WTC11 (cell line): ENCODE measurements at regions not wholly inside any gene's neighbourhood (a gene's known extent, or its start where the extent isn't known, plus 50 kb on each side); places are given as distances from the start of the nearest gene placed in this dataset.

Experiments
- ATAC-seq: fragments of 200-7000 bp; cut with Tn5 transposase; 2 replicates; pipeline ENCODE4 v1.10.0; 2021; ENCODE audit warnings: mild to moderate bottlenecking, moderate library complexity
- CTCF ChIA-PET: fragments of 300-600 bp; sonication (Branson Sonifier 250); formaldehyde crosslinking; loops from one replicate; lab custom pipeline; 2021; ENCODE audit warnings: antibody characterized with exemption; lab: Charles Lee
- POLR2A ChIA-PET: fragments of 350-600 bp; sonication (Branson Sonifier 250); formaldehyde crosslinking; loops from one replicate; lab custom pipeline; 2021; ENCODE audit warnings: antibody characterized with exemption; lab: Charles Lee
- DNase-seq: peaks from one replicate; pipeline ENCODE4 v3.0.0; 2021; ENCODE audit warnings: low spot score
- H3K27ac Mint-ChIP-seq: 2 replicates; pipeline ENCODE4 v1.8.0; 2021; ENCODE audit warnings: mixed read lengths
- H3K27me3 Mint-ChIP-seq: 2 replicates; pipeline ENCODE4 v1.8.0; 2021; ENCODE audit warnings: low read depth, mild to moderate bottlenecking, moderate library complexity, mixed read lengths
- H3K36me3 Mint-ChIP-seq: 2 replicates; pipeline ENCODE4 v1.8.0; 2021; ENCODE audit warnings: mixed read lengths
- H3K4me1 Mint-ChIP-seq: 2 replicates; pipeline ENCODE4 v1.8.0; 2022; ENCODE audit warnings: mixed read lengths
- H3K4me3 Mint-ChIP-seq: 2 replicates; pipeline ENCODE4 v1.8.0; 2021; ENCODE audit warnings: mild to moderate bottlenecking, moderate library complexity, mixed read lengths
- H3K9me3 Mint-ChIP-seq: 2 replicates; pipeline ENCODE4 v1.8.0; 2021; ENCODE audit warnings: mixed read lengths
- ATF1 ChIP-seq: sonication (generic); formaldehyde crosslinking; IDR thresholded peaks from 2 replicates; pipeline ENCODE4 v1.8.1; 2023; ENCODE audit warnings: mild to moderate bottlenecking, moderate library complexity, missing genetic modification reagents
- ATF2 ChIP-seq: sonication (generic); formaldehyde crosslinking; IDR thresholded peaks from 2 replicates; pipeline ENCODE4 v1.8.1; 2022; ENCODE audit warnings: low read depth, missing genetic modification reagents, borderline replicate concordance
- CBFB ChIP-seq: sonication (generic); formaldehyde crosslinking; IDR thresholded peaks from 2 replicates; pipeline ENCODE4 v1.8.1; 2022; ENCODE audit warnings: mild to moderate bottlenecking, low read depth, missing genetic modification reagents
- ELF4 ChIP-seq: sonication (generic); formaldehyde crosslinking; IDR thresholded peaks from 2 replicates; pipeline ENCODE4 v1.8.1; 2022; ENCODE audit warnings: low read depth, mild to moderate bottlenecking, moderate library complexity, missing genetic modification reagents
- ESRRA ChIP-seq: sonication (generic); formaldehyde crosslinking; IDR thresholded peaks from 2 replicates; pipeline ENCODE4 v1.8.1; 2022; ENCODE audit warnings: mild to moderate bottlenecking, missing genetic modification reagents, borderline replicate concordance
- FOXK1 ChIP-seq: sonication (generic); formaldehyde crosslinking; IDR thresholded peaks from 2 replicates; pipeline ENCODE4 v1.8.0; 2022; ENCODE audit warnings: mild to moderate bottlenecking, moderate library complexity, missing genetic modification reagents
- FOXP4 ChIP-seq: sonication (generic); formaldehyde crosslinking; IDR thresholded peaks from 2 replicates; pipeline ENCODE4 v1.8.0; 2022; ENCODE audit warnings: mild to moderate bottlenecking, missing genetic modification reagents
- GABPB1 ChIP-seq: sonication (generic); formaldehyde crosslinking; IDR thresholded peaks from 2 replicates; pipeline ENCODE4 v1.8.1; 2023; ENCODE audit warnings: mild to moderate bottlenecking, missing genetic modification reagents
- GRHL2 ChIP-seq: fragments of 250-450 bp; sonication (Bioruptor Pico); IDR thresholded peaks from 2 replicates; pipeline ENCODE4 v1.8.0; 2022; ENCODE audit warnings: mild to moderate bottlenecking, moderate library complexity; ENCODE audit not compliant: insufficient replicate concordance, severe bottlenecking
- JUN ChIP-seq: sonication (generic); formaldehyde crosslinking; IDR thresholded peaks from 2 replicates; pipeline ENCODE4 v1.8.0; 2023; ENCODE audit warnings: mild to moderate bottlenecking, missing genetic modification reagents
- MXD4 ChIP-seq: fragments of 250-450 bp; sonication (Bioruptor Pico); IDR thresholded peaks from 2 replicates; pipeline ENCODE4 v1.8.0; 2021; ENCODE audit warnings: mild to moderate bottlenecking, moderate library complexity, borderline replicate concordance
- NR1H2 ChIP-seq: sonication (generic); formaldehyde crosslinking; IDR thresholded peaks from 2 replicates; pipeline ENCODE4 v1.9.0; 2021; ENCODE audit warnings: mild to moderate bottlenecking, moderate library complexity, missing genetic modification reagents
- TCF7 ChIP-seq: sonication (generic); formaldehyde crosslinking; IDR thresholded peaks from 2 replicates; pipeline ENCODE4 v1.8.0; 2022; ENCODE audit warnings: mild to moderate bottlenecking, low read depth, missing genetic modification reagents, moderate library complexity
- TEAD1 ChIP-seq: sonication (generic); formaldehyde crosslinking; IDR thresholded peaks from 2 replicates; pipeline ENCODE4 v1.8.0; 2022; ENCODE audit warnings: mild to moderate bottlenecking, missing genetic modification reagents
- TP53 ChIP-seq: sonication (generic); formaldehyde crosslinking; IDR thresholded peaks from 2 replicates; pipeline ENCODE4 v1.8.1; 2023; ENCODE audit warnings: mild to moderate bottlenecking, missing genetic modification reagents
- ZBTB43 ChIP-seq: sonication (generic); formaldehyde crosslinking; IDR thresholded peaks from 2 replicates; pipeline ENCODE4 v1.8.1; 2023; ENCODE audit warnings: mild to moderate bottlenecking, missing genetic modification reagents
- ZNF219 ChIP-seq: sonication (generic); formaldehyde crosslinking; IDR thresholded peaks from 2 replicates; pipeline ENCODE4 v1.8.0; 2023; ENCODE audit warnings: missing genetic modification reagents, mild to moderate bottlenecking, borderline replicate concordance
- ZNF532 ChIP-seq: fragments of 250-450 bp; sonication (Bioruptor Pico); IDR thresholded peaks from 2 replicates; pipeline ENCODE4 v1.9.0; 2021; ENCODE audit warnings: mild to moderate bottlenecking, borderline replicate concordance
- ZNF671 ChIP-seq: fragments of 250-450 bp; sonication (Bioruptor Pico); IDR thresholded peaks from 2 replicates; pipeline ENCODE4 v1.8.0; 2021; ENCODE audit warnings: mild to moderate bottlenecking
- TF ChIP-seq, protein P1 (sequence below): sonication (generic); formaldehyde crosslinking; conservative IDR thresholded peaks from 2 replicates; pipeline ENCODE4 v1.8.1; 2022; ENCODE audit warnings: mild to moderate bottlenecking, missing genetic modification reagents

- TF ChIP-seq TCF7 (CRISPR knock-in tag) = no peak
Observed at GRCh38 chr11:109302591-109303334, 119.2 kb upstream of the C11orf87 start (continued).

- Mint-ChIP-seq H3K4me1 (peaks cover 18% of the 10 kb centered on the region), H3K27ac (no peak overlapping the region), H3K27me3 (no peaks in the 10 kb centered on the region), H3K4me3 (no peak overlapping the region), H3K36me3 (no peaks in the 10 kb centered on the region), H3K9me3 (no peaks in the 10 kb centered on the region)
- ATAC-seq = no peak
- ChIA-PET CTCF (no interaction called here), POLR2A (no interaction called here)
- DNase-seq = no peak
- TF ChIP-seq JUN (CRISPR knock-in tag) (no peak), ATF2 (CRISPR knock-in tag) (no peak), MXD4 (no peak), FOXK1 (CRISPR knock-in tag) (no peak)
Observed at GRCh38 chr11:109303342-109303741, 118.6 kb upstream of the C11orf87 start.

DNA sequence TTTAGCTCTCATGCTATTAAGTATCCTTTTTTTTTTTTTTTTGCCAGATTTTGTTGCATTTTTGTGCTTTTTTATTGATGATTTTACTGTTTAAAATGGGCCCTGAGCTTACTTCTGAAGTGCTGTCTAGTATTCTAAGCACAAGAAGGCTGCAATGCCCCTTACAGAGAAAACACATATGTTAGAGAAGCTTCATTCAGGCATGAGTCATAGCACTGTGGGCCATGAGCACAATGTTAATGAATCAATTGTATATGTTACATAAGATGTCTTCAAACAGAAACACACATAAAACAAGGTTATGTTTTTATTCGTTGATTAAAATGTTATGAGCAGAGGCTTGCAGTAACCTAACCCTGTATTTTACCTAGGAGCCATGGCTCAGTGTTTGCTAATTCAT lies 117.8 kb upstream of the C11orf87 start:
- DNase-seq = no peak
- no peaks in the 10 kb centered on the region for H3K36me3 Mint-ChIP-seq
- peaks cover 18% of the 10 kb centered on the region for H3K4me1 Mint-ChIP-seq
- H3K27ac Mint-ChIP-seq = no peak overlapping the region
- no peaks in the 10 kb centered on the region for H3K9me3 Mint-ChIP-seq
- ChIA-PET POLR2A (no interaction called here), CTCF (no interaction called here)
- no peaks in the 10 kb centered on the region for H3K27me3 Mint-ChIP-seq
- TF ChIP-seq, protein P1, sequence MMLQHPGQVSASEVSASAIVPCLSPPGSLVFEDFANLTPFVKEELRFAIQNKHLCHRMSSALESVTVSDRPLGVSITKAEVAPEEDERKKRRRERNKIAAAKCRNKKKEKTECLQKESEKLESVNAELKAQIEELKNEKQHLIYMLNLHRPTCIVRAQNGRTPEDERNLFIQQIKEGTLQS (CRISPR knock-in tag) = no peak
- TF ChIP-seq TP53 (CRISPR knock-in tag) (no peak), MXD4 (no peak), ZBTB43 (CRISPR knock-in tag) (no peak), ZNF219 (no peak), ZNF532 (CRISPR knock-in tag) (no peak)
- no peak for ATAC-seq
- H3K4me3 Mint-ChIP-seq = no peak overlapping the region

- peaks cover 18% of the 10 kb centered on the region for H3K4me1 Mint-ChIP-seq
- H3K27me3 Mint-ChIP-seq = no peaks in the 10 kb centered on the region
- CTCF ChIA-PET = no interaction called here
- H3K27ac Mint-ChIP-seq = no peak overlapping the region
- POLR2A ChIA-PET = no interaction called here
- H3K36me3 Mint-ChIP-seq = no peaks in the 10 kb centered on the region
- no peak overlapping the region for H3K4me3 Mint-ChIP-seq
- DNase-seq (no peak), ATAC-seq (no peak)
- H3K9me3 Mint-ChIP-seq = no peaks in the 10 kb centered on the region
- no peak for TF ChIP-seq GABPB1
- no peak for TF ChIP-seq NR1H2
- no peak for TF ChIP-seq ESRRA (CRISPR knock-in tag)
- no peak for TF ChIP-seq ATF1 (CRISPR knock-in tag)
- no peak for TF ChIP-seq ELF4 (CRISPR knock-in tag)
- TF ChIP-seq TCF7 (CRISPR knock-in tag) = no peak
- no peak for TF ChIP-seq ZNF671 (CRISPR knock-in tag)
- no peak for TF ChIP-seq GRHL2 (CRISPR knock-in tag)
- no peak for TF ChIP-seq TEAD1 (CRISPR knock-in tag)
- no peak for TF ChIP-seq CBFB (CRISPR knock-in tag)
- no peak for TF ChIP-seq ATF2 (CRISPR knock-in tag)
- no peak for TF ChIP-seq FOXP4
Observed at GRCh38 chr11:109305009-109305408, 117.0 kb upstream of the C11orf87 start.
